ENCODE measurements at regions not wholly inside any gene's neighbourhood (a gene's known extent, or its start where the extent isn't known, plus 50 kb on each side); places are given as distances from the start of the nearest gene placed in this dataset.

GRCh38 chr12:91289072-91289471 lies 106.5 kb upstream of the DCN start:
- H2AFZ ChIP-seq (ENCODE audit: low read depth, low read length, severe bottlenecking): no peak overlapping the region
- no peaks in the 10 kb centered on the region for H3K27me3 ChIP-seq (ENCODE audit: low read length)
- H3K4me2 ChIP-seq (ENCODE audit: low read depth, low read length, poor library complexity, severe bottlenecking): no peak overlapping the region
- no peaks in the 10 kb centered on the region for H3K79me2 ChIP-seq (ENCODE audit: insufficient read depth, low read length)
- no peaks in the 10 kb centered on the region for H3F3A ChIP-seq (ENCODE audit: insufficient read depth)
- no peak overlapping the region for H3K27ac ChIP-seq (ENCODE audit: low read depth, low read length)
- no peaks in the 10 kb centered on the region for H3K9me3 ChIP-seq (ENCODE audit: insufficient read depth, low read length)
- H3K4me3 ChIP-seq (ENCODE audit: insufficient read depth, low read length, poor library complexity, severe bottlenecking): no peak overlapping the region
- no peaks in the 10 kb centered on the region for H3K9me2 ChIP-seq (replicated peaks; ENCODE audit: insufficient read depth, low read length)
- TF ChIP-seq EZH2phosphoT487 (conservative IDR thresholded peaks at IDR 0.05; ENCODE audit: low read length): no peak
- TF ChIP-seq, protein P1, sequence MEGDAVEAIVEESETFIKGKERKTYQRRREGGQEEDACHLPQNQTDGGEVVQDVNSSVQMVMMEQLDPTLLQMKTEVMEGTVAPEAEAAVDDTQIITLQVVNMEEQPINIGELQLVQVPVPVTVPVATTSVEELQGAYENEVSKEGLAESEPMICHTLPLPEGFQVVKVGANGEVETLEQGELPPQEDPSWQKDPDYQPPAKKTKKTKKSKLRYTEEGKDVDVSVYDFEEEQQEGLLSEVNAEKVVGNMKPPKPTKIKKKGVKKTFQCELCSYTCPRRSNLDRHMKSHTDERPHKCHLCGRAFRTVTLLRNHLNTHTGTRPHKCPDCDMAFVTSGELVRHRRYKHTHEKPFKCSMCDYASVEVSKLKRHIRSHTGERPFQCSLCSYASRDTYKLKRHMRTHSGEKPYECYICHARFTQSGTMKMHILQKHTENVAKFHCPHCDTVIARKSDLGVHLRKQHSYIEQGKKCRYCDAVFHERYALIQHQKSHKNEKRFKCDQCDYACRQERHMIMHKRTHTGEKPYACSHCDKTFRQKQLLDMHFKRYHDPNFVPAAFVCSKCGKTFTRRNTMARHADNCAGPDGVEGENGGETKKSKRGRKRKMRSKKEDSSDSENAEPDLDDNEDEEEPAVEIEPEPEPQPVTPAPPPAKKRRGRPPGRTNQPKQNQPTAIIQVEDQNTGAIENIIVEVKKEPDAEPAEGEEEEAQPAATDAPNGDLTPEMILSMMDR (IDR thresholded peaks at IDR 0.05; ENCODE audit: insufficient read depth, low read length, poor library complexity, severe bottlenecking): no peak
- no peaks in the 10 kb centered on the region for H3K36me3 ChIP-seq (ENCODE audit: low read length)
- H4K20me1 ChIP-seq (ENCODE audit: low read depth, low read length): no peaks in the 10 kb centered on the region
- H3K9ac ChIP-seq (ENCODE audit: low read length): no peak overlapping the region

GRCh38 chr12:91287753-91288152 lies 105.1 kb upstream of the DCN start:
- no peaks in the 10 kb centered on the region for H3K27me3 ChIP-seq (ENCODE audit: low read length)
- no peaks in the 10 kb centered on the region for H3F3A ChIP-seq (ENCODE audit: insufficient read depth)
- no peak overlapping the region for H3K27ac ChIP-seq (ENCODE audit: low read depth, low read length)
- H3K79me2 ChIP-seq (ENCODE audit: insufficient read depth, low read length): no peaks in the 10 kb centered on the region
- H3K4me2 ChIP-seq (ENCODE audit: low read depth, low read length, poor library complexity, severe bottlenecking): no peak overlapping the region
- no peak overlapping the region for H3K4me3 ChIP-seq (ENCODE audit: insufficient read depth, low read length, poor library complexity, severe bottlenecking)
- H2AFZ ChIP-seq (ENCODE audit: low read depth, low read length, severe bottlenecking): no peak overlapping the region
- TF ChIP-seq, protein P1 (IDR thresholded peaks at IDR 0.05; ENCODE audit: insufficient read depth, low read length, poor library complexity, severe bottlenecking): no peak
- no peak for TF ChIP-seq EZH2phosphoT487 (conservative IDR thresholded peaks at IDR 0.05; ENCODE audit: low read length)
- no peaks in the 10 kb centered on the region for H3K36me3 ChIP-seq (ENCODE audit: low read length)
- H3K9me3 ChIP-seq (ENCODE audit: insufficient read depth, low read length): no peaks in the 10 kb centered on the region
- no peaks in the 10 kb centered on the region for H4K20me1 ChIP-seq (ENCODE audit: low read depth, low read length)
- no peak overlapping the region for H3K9ac ChIP-seq (ENCODE audit: low read length)
- no peaks in the 10 kb centered on the region for H3K9me2 ChIP-seq (replicated peaks; ENCODE audit: insufficient read depth, low read length)

GRCh38 chr12:91278126-91278525 lies 95.5 kb upstream of the DCN start:
- Histone ChIP-seq H3K27me3 (ENCODE audit: low read length) (no peaks in the 10 kb centered on the region), H2AFZ (ENCODE audit: low read depth, low read length, severe bottlenecking) (no peak overlapping the region), H3K9ac (ENCODE audit: low read length) (no peak overlapping the region), H3F3A (ENCODE audit: insufficient read depth) (no peaks in the 10 kb centered on the region), H3K9me2 (replicated peaks; ENCODE audit: insufficient read depth, low read length) (no peaks in the 10 kb centered on the region), H3K4me2 (ENCODE audit: low read depth, low read length, poor library complexity, severe bottlenecking) (no peak overlapping the region), H3K36me3 (ENCODE audit: low read length) (no peaks in the 10 kb centered on the region), H3K9me3 (ENCODE audit: insufficient read depth, low read length) (no peaks in the 10 kb centered on the region), H3K4me3 (ENCODE audit: insufficient read depth, low read length, poor library complexity, severe bottlenecking) (no peak overlapping the region), H3K79me2 (ENCODE audit: insufficient read depth, low read length) (no peaks in the 10 kb centered on the region), H4K20me1 (ENCODE audit: low read depth, low read length) (no peaks in the 10 kb centered on the region), H3K27ac (ENCODE audit: low read depth, low read length) (no peak overlapping the region)
- TF ChIP-seq, protein P1 (IDR thresholded peaks at IDR 0.05; ENCODE audit: insufficient read depth, low read length, poor library complexity, severe bottlenecking): no peak
- TF ChIP-seq EZH2phosphoT487 (conservative IDR thresholded peaks at IDR 0.05; ENCODE audit: low read length): no peak

Data from SU-DHL-6 (cell line).